Gastroesophageal sphincter (tissue), 4 donors: ENCODE measurements at regions not wholly inside any gene's neighbourhood (a gene's known extent, or its start where the extent isn't known, plus 50 kb on each side); places are given as distances from the start of the nearest gene placed in this dataset.

Experiments
- ATAC-seq: fragments of 150-250 bp; one replicate; pipeline ENCODE4 v1.9.1; 2016; ENCODE audit warnings: mild to moderate bottlenecking, moderate library complexity
- H3K27ac ChIP-seq, 4 donors: fragments of 200-600 bp; sonication (generic) in 3 of 4; 1 replicate in 3 of 4; 2 replicates in 1 of 4; pipeline ENCODE4 v1.5.1; 2016 to 2019
- H3K27me3 ChIP-seq: fragments of 200-600 bp; sonication (generic); one replicate; pipeline ENCODE4 v1.5.1; 2019
- H3K36me3 ChIP-seq, 2 donors: fragments of 200-600 bp; sonication (generic); one replicate each; pipeline ENCODE4 v1.5.1; 2019; ENCODE audit warnings: control low read depth in 1 of 2
- H3K4me1 ChIP-seq, 3 donors: fragments of 200-600 bp; sonication (generic); 1 replicate in 2 of 3; 2 replicates in 1 of 3; pipeline ENCODE4 v1.5.1; 2016 to 2019; ENCODE audit warnings: control low read depth in 2 of 3
- H3K4me3 ChIP-seq, 2 donors: fragments of 200-600 bp; sonication (generic); one replicate each; pipeline ENCODE4 v1.5.1; 2019; ENCODE audit warnings: mild to moderate bottlenecking in 1 of 2, moderate library complexity in 1 of 2
- H3K9me3 ChIP-seq, 3 donors: fragments of 200-600 bp; sonication (generic); one replicate each; pipeline ENCODE4 v1.5.1; 2017 to 2019; ENCODE audit warnings: control low read depth in 2 of 3
- CTCF ChIP-seq, 4 experiments: fragments of 200-600 bp in 2 of 4; fragments of 450-650 bp in 2 of 4; sonication (generic) in 1 of 4; IDR thresholded peaks; one replicate each; pipeline ENCODE4 v1.5.1; 2017 to 2019; ENCODE audit warnings: antibody characterized with exemption in 4 of 4, mild to moderate bottlenecking in 2 of 4, moderate library complexity in 2 of 4
- EP300 ChIP-seq: sonication (generic); formaldehyde crosslinking; IDR thresholded peaks from one replicate; pipeline ENCODE4 v1.6.1; 2017; ENCODE audit warnings: antibody characterized with exemption, mild to moderate bottlenecking
- POLR2A ChIP-seq, 2 donors: fragments of 450-650 bp; IDR thresholded peaks; one replicate each; pipeline ENCODE4 v1.6.1; 2017; ENCODE audit warnings: antibody characterized with exemption in 2 of 2, mild to moderate bottlenecking in 2 of 2, moderate library complexity in 1 of 2
- POLR2AphosphoS5 ChIP-seq: sonication (generic); formaldehyde crosslinking; IDR thresholded peaks from one replicate; pipeline ENCODE4 v1.6.1; 2017; ENCODE audit warnings: antibody characterized with exemption
- WGBS, 2 donors: methylation state at CpG; one replicate each; pipeline ENCODE4 v1.1.5; 2018; ENCODE audit warnings: low coverage in 1 of 2; 5-methylcytosine and 5-hydroxymethylcytosine counted together

- Histone ChIP-seq H3K27me3 (no peaks in the 10 kb centered on the region), H3K27ac (no peak overlapping the region), H3K4me1 (no peaks in the 10 kb centered on the region), H3K4me3 (no peak overlapping the region), H3K9me3 (peaks cover 0 to 11% (median 0%) of the 10 kb centered on the region in 3 donors), H3K36me3 (no peaks in the 10 kb centered on the region)
- WGBS, 2 donors = 64% methylated on average over 2 of the region's 4 CpGs; no CpG with 5 or more reads in 1 of the 2 donors
- no peak for TF ChIP-seq POLR2AphosphoS5
- no peak for TF ChIP-seq POLR2A (IDR thresholded peaks at IDR 0.05)
- no peak for TF ChIP-seq EP300
- no peak for TF ChIP-seq CTCF (IDR thresholded peaks at IDR 0.05)
- ATAC-seq = no peak
These were observed 256.0 kb downstream of the HAUS1 start for GRCh38 chr18:46360102-46360699.

GRCh38 chr18:46360866-46361265 is 256.7 kb downstream of the HAUS1 start:
- H3K36me3 ChIP-seq = no peaks in the 10 kb centered on the region
- no peak overlapping the region for H3K27ac ChIP-seq
- H3K4me3 ChIP-seq = no peak overlapping the region
- no peaks in the 10 kb centered on the region for H3K4me1 ChIP-seq
- no peaks in the 10 kb centered on the region for H3K27me3 ChIP-seq
- H3K9me3 ChIP-seq = peaks cover 0 to 11% (median 0%) of the 10 kb centered on the region in 3 donors
- WGBS, 2 donors = 25 to 54% methylated on average over 1 to 2 of the region's 3 CpGs
- TF ChIP-seq EP300 (no peak), CTCF (IDR thresholded peaks at IDR 0.05) (no peak), POLR2AphosphoS5 (no peak), POLR2A (IDR thresholded peaks at IDR 0.05) (no peak)
- no peak for ATAC-seq

- peaks cover 0 to 11% (median 0%) of the 10 kb centered on the region in 3 donors for H3K9me3 ChIP-seq
- no peak for ATAC-seq
- H3K4me1 ChIP-seq = peaks cover 0 to 5% (median 0%) of the 10 kb centered on the region in 3 donors
- no peaks in the 10 kb centered on the region for H3K36me3 ChIP-seq
- H3K27ac ChIP-seq = no peak overlapping the region
- H3K27me3 ChIP-seq = no peaks in the 10 kb centered on the region
- WGBS, 2 donors = 79 to 89% methylated on average over 3 to 4 of the region's 4 CpGs
- H3K4me3 ChIP-seq = no peak overlapping the region
- TF ChIP-seq CTCF (IDR thresholded peaks at IDR 0.05) = no peak
- no peak for TF ChIP-seq EP300
- TF ChIP-seq POLR2AphosphoS5 = no peak
- TF ChIP-seq POLR2A (IDR thresholded peaks at IDR 0.05) = no peak
These were observed 258.3 kb downstream of the HAUS1 start for GRCh38 chr18:46362533-46362932.

- TF ChIP-seq POLR2AphosphoS5 (no peak), CTCF (IDR thresholded peaks at IDR 0.05) (no peak), EP300 (no peak), POLR2A (IDR thresholded peaks at IDR 0.05) (no peak)
- 96 to 100% methylated on average over 2 to 5 of the region's 5 CpGs for WGBS, 2 donors
- Histone ChIP-seq H3K9me3 (peaks cover 0 to 11% (median 0%) of the 10 kb centered on the region in 3 donors), H3K27me3 (no peaks in the 10 kb centered on the region), H3K27ac (no peak overlapping the region), H3K36me3 (no peaks in the 10 kb centered on the region), H3K4me1 (peaks cover 0 to 5% (median 0%) of the 10 kb centered on the region in 3 donors), H3K4me3 (no peak overlapping the region)
- ATAC-seq = no peak
These were observed 259.9 kb downstream of the HAUS1 start for GRCh38 chr18:46364048-46364447.

- no peak overlapping the region for H3K27ac ChIP-seq
- H3K4me1 ChIP-seq = peaks cover 0 to 5% (median 0%) of the 10 kb centered on the region in 3 donors
- no peaks in the 10 kb centered on the region for H3K36me3 ChIP-seq
- H3K9me3 ChIP-seq = no peaks in the 10 kb centered on the region
- no peak for ATAC-seq
- TF ChIP-seq POLR2A (IDR thresholded peaks at IDR 0.05) (no peak), CTCF (IDR thresholded peaks at IDR 0.05) (no peak), EP300 (no peak)
- H3K4me3 ChIP-seq = no peak overlapping the region
- H3K27me3 ChIP-seq = no peaks in the 10 kb centered on the region
- WGBS, 2 donors = 78 to 90% methylated on average over 1 to 3 of the region's 4 CpGs
These were observed 262.0 kb downstream of the HAUS1 start for GRCh38 chr18:46366201-46366600.
